B cell (primary cell): ENCODE measurements at regions not wholly inside any gene's neighbourhood (a gene's known extent, or its start where the extent isn't known, plus 50 kb on each side); places are given as distances from the start of the nearest gene placed in this dataset.

Experiments
- EZH2 ChIP-seq: IDR thresholded peaks from 2 replicates; pipeline ENCODE4 v1.6.1; 2012; ENCODE audit warnings: borderline replicate concordance, low read depth, mild to moderate bottlenecking, moderate library complexity, low read length; ENCODE audit not compliant: insufficient read depth, poor library complexity, severe bottlenecking
- TF ChIP-seq, protein P1 (sequence below): fragments of 200-600 bp; IDR thresholded peaks from one replicate; pipeline ENCODE4 v1.8.0; 2022; ENCODE audit warnings: antibody characterized with exemption, mild to moderate bottlenecking

DNA sequence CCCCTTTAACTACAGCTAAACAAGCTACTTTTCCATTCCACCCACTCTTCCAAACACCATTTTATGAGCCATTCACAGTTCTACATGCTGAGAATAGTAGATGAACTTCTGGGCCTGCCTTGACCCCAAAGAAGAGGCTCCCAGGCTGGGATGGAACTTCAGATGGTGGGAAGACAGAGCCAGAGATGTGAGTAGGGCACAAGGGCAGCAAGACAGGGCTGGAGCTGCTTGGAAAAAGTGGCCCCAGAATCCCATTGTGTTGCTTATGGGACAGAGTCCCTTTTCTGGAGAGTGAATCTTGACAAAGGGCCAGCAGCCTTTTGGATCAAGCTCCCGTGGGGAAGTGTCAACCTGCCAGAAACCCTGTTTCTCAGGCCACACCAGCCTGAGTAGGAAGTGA is 516.5 kb upstream of the PPP2R3A start:
- TF ChIP-seq, protein P1, sequence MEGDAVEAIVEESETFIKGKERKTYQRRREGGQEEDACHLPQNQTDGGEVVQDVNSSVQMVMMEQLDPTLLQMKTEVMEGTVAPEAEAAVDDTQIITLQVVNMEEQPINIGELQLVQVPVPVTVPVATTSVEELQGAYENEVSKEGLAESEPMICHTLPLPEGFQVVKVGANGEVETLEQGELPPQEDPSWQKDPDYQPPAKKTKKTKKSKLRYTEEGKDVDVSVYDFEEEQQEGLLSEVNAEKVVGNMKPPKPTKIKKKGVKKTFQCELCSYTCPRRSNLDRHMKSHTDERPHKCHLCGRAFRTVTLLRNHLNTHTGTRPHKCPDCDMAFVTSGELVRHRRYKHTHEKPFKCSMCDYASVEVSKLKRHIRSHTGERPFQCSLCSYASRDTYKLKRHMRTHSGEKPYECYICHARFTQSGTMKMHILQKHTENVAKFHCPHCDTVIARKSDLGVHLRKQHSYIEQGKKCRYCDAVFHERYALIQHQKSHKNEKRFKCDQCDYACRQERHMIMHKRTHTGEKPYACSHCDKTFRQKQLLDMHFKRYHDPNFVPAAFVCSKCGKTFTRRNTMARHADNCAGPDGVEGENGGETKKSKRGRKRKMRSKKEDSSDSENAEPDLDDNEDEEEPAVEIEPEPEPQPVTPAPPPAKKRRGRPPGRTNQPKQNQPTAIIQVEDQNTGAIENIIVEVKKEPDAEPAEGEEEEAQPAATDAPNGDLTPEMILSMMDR = no peak
- no peak for TF ChIP-seq EZH2
